ENCODE measurements at regions not wholly inside any gene's neighbourhood (a gene's known extent, or its start where the extent isn't known, plus 50 kb on each side); places are given as distances from the start of the nearest gene placed in this dataset.

GRCh38 chr3:135310317-135310716, 515.3 kb downstream of the EPHB1 start:
- no peak for DNase-seq (ENCODE audit: low read depth in 3 of 3)

DNA sequence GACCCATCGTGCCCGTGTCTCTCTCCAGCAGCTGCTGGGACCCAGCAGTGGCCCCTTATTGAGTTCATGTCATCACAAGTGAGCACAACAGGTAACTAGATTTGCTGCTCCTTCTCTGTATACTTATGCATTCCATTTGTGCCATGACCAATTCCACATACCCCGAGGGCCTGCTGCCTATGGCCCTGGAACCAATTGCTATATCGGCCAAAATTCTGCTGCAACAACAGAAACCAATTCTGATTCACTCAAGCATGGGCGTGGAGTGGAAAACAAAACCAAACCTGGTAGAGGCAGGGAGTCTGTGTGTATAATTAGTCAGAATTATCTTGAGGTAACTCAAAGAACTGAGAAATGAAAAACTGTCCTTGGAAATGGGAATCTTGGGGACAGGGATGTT, 516.6 kb downstream of the EPHB1 start:
- no peak for DNase-seq (ENCODE audit: low read depth in 3 of 3)

- no peak for DNase-seq (ENCODE audit: low read depth in 3 of 3)
These were observed 519.2 kb downstream of the EPHB1 start for GRCh38 chr3:135314237-135314636.

DNA sequence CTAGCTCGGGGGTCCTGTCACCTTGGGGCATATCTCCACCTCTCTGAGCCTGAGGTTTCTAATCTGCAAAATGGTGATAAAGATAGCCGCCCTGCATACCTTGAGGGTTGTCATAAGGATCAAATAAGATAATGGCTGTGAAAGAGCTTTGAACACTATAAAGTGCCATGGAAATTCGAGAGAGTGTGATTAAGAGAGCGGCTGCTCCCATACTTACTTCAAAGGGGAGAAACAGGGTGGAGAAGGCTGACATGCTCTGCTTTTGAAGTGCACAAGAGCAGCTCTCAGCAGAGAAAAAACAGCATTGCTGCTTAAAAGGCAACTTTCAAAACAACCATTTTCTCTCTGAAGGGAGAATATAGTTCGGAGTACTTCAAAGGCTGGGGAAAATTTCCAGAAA, 529.2 kb downstream of the EPHB1 start:
- DNase-seq (ENCODE audit: low read depth in 3 of 3) = no peak

DNA sequence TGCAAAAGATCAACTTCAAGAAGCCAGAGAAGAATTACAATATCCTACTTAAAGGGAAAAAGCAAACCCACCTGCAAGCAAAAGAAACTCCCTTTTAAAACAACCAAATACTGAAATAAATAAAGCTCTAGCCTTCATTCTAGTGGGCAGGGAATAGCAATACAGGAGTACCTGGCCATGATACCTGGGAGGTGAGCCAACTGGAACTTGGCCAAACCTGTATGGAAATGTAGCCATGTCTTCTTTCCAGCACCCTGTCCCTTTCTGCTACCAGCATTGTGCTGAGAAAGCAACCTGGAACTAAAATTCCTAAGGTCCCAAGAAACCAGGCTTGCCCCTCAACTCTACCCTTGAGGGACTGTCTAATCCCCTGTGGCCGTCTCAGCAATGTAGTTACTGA, 530.0 kb downstream of the EPHB1 start:
- no peak for DNase-seq (ENCODE audit: low read depth in 3 of 3)

GRCh38 chr3:135325726-135326235, 530.7 kb downstream of the EPHB1 start:
- no peak for DNase-seq (ENCODE audit: low read depth in 3 of 3)

DNA sequence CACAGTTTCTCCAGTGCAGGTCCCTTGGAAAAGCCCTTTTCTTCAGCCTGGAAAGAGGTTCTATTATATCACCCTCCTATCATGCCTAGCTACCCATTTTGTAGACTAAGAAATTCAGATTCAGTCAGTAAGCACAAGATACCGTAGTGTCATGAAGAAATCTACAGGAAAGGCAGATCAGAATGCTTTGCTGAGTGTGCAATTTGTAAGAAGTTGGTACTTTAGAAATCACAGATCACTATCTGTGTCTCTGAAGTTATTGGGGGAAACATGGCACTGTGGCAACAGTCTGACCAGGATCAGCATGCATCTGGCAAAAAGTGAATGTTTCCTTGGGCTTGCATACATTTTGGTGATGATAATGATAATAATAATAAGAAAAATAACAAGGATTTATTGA, 531.8 kb downstream of the EPHB1 start:
- no peak for DNase-seq (ENCODE audit: low read depth in 3 of 3)

- DNase-seq (ENCODE audit: low read depth in 3 of 3) = no peak
These were observed 533.0 kb downstream of the EPHB1 start for GRCh38 chr3:135328036-135328435.

DNA sequence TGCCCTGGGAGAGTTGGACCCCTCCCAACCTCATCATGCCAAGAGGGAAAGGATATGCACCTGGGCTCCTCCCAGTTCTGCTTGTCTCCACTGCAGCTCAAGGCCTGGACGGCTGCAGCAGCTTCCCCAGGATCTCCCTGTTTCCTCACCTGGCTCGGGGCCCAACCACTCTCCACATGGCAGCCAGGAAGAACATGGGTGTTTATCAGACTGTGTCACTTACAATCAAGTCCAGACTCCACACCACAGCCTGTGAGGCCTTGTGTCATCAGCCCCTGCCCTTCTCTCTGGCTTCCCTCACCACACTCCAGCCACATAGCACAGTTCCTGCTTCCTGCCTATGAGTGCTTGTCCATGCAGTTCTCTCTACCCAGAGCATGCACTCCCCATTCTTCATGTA, 534.4 kb downstream of the EPHB1 start:
- DNase-seq (ENCODE audit: low read depth in 3 of 3) = no peak

DNA sequence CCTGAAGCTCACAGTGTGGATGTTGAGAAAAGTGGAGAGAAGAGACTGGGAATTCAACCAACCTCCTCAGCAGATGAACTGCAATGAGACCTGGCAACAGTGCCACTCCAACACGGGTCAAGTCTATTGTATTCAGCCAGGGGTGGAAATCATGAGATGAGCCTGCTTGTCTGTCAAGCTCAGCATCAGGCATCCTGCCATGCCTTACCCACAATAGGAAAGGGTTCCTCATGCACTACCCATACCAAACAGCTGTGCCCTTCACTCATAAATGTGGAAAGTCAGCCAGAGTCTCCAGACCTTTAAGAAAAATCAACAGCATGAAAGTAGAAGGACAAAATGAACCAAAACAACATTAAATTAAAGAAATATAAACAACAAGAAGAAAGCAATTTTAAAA, 542.1 kb downstream of the EPHB1 start:
- no peak for DNase-seq (ENCODE audit: low read depth in 3 of 3)

DNA sequence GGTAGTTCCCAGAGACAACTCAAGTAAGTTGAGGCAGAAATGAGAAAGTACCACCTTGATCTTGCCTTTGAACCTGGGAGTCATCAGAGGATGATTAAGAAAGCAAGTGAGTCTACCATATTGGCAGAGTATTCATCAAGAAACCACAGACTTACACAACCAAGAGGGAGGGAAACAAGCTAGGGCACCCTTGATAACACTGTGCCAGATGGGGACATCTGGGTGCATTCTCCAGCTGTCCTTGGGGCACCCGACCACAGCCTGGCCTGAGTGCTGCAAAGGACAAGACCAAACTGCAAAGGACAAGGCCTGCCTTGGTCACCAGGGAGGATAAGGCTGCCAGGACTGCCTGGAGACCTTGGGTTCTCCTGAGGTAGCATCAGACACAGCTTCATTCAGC, 553.6 kb downstream of the EPHB1 start:
- DNase-seq (ENCODE audit: low read depth in 3 of 3) = no peak

DNA sequence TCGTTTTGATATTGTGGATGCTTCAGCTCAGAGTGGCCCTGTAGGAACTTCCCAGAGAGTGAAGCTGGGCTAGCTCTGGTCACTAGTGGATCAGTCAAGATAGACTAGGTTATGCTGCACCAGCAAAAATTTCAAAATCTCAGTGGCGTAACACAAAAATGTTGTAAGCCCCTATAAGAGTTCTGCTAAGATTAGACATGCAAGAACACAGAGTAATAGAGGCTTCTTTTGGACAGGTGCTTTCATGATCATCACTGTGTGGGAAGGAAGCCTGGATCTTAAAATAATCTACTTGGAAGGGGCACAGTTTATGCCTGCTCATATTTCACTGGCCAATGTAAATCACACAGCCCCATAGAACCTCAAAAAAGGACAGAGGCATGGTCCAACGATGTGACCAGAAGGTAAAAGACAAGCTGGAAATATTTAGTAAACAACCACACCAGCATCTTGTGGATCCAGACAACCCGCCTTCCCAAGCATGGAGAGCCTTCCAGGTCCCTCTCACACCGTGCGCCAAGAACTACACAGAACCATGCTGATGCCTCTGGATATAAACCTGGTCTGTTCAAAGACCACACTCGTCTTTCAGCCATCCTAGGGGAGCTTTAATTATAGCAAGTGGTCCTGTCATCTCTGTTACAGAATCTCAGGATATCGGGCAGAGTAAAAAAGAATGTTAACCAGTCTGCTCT, 554.3 kb downstream of the EPHB1 start:
- DNase-seq (ENCODE audit: low read depth in 3 of 3) = no peak

GRCh38 chr3:135352213-135352612, 557.2 kb downstream of the EPHB1 start:
- no peak for DNase-seq (ENCODE audit: low read depth in 3 of 3)

DNA sequence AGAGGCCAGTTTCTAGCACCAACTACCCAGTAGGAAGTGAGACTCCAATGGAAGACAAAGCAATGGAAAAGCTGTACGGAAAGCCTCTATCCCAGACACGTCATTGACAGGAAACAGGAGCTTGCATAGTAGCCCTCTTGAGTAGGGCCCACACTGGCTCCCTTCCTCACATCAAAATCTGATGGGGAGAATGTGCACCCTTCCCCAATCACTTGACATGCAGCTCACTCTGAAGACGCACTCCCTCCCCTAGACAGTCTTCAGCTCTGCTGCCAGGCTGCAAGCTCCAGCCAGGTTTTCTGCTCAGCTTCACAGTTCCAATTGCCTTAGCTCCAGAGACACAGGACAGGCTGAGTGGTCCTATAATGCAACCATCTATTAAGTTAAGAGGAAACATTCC, 567.8 kb downstream of the EPHB1 start:
- DNase-seq (ENCODE audit: low read depth in 3 of 3) = no peak

DNA sequence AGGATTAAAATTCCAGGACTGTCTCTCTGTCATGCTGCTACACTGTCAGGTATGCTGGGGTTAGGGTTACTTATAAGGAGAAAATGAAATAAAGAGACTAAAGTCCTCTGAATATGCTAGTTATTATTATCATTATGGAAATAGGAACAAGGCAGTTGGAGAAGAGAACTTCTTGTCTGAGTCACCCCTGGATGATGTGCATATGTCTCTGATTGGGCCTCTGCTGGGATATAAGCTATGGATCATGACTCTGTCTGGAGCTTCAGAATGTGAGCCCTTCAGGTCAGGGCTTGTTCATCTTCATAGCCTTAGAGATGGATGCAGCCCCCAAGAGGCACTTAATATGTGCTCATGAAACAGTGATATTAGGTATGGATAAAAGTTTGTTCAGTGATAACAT, 569.6 kb downstream of the EPHB1 start:
- DNase-seq (ENCODE audit: low read depth in 3 of 3) = no peak

GRCh38 chr3:135366816-135367215, 571.8 kb downstream of the EPHB1 start:
- DNase-seq (ENCODE audit: low read depth in 3 of 3) = no peak

GRCh38 chr3:135368316-135368715, 573.3 kb downstream of the EPHB1 start:
- no peak for DNase-seq (ENCODE audit: low read depth in 3 of 3)

DNA sequence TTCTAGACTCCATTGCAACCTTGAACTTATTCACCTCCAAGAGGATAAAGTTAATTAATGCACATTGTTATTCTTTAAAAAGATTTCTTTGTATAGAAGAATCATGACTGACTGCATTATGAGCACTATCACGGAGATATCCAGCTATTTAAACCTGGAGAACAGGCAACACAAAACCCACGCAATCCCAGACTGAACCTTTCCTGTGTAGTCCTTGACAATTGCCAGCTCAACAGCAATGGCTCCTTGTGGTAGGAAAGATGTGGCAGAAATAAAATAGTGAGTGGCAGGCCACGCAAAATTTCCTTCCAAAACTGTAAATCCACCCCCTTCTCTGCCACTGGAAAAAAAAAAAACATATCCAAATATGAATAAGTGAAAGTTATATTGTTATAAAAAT, 573.7 kb downstream of the EPHB1 start:
- DNase-seq (ENCODE audit: low read depth in 3 of 3) = no peak

- DNase-seq (ENCODE audit: low read depth in 3 of 3) = no peak
These were observed 579.5 kb downstream of the EPHB1 start for GRCh38 chr3:135374571-135374970.

DNA sequence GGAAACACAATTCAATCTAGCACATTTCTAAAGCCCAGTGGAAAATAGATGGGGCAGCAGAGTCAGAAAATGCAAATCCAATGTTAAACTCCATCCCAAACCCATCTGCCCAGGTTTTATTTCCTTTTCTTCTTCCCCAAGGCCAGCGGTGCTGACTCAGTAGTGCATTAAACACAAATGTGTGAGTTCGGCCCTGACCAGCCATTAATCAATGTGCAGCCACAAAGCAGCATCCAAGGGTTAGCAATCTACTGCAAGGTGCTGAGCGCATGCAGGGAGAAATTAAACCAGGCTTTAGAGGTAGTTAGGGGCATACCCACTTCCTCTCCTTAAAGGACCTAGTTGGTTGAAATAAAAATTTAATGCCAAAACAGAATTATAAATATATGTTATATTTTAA, 583.3 kb upstream of the PPP2R3A start:
- DNase-seq (ENCODE audit: low read depth in 3 of 3) = no peak

GRCh38 chr3:135382621-135383020, 582.9 kb upstream of the PPP2R3A start:
- DNase-seq (ENCODE audit: low read depth in 3 of 3) = no peak

DNA sequence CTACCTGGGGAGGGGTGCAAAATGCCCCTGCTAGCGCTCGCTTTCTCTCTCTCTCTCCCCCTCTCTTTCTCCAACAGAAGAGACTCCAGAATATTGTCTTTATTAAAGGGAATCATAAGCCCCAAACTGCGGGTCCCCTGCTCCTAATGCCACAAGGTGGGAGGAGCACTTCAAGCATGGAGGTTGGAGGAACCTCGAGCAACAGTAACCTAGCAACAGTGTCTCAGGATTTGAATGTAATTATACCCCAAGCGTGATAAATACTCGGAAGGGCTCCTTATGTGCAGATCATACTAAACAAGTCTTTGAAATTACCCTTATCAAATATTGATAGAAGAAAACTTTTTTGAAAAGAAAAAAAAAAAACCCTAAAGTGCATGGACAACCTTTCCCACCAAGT, 582.2 kb upstream of the PPP2R3A start:
- no peak for DNase-seq (ENCODE audit: low read depth in 3 of 3)

GRCh38 chr3:135392151-135392550, 573.4 kb upstream of the PPP2R3A start:
- no peak for DNase-seq (ENCODE audit: low read depth in 3 of 3)

- DNase-seq (ENCODE audit: low read depth in 3 of 3) = no peak
These were observed 572.4 kb upstream of the PPP2R3A start for GRCh38 chr3:135393159-135393558.
